Endothelial cell of umbilical vein (primary cell): ENCODE measurements at regions not wholly inside any gene's neighbourhood (a gene's known extent, or its start where the extent isn't known, plus 50 kb on each side); places are given as distances from the start of the nearest gene placed in this dataset.

ENCODE experiments used
- BruUV-seq: library from RNA; stranded (reverse); fragments of 400-500 nt; replicated peaks from 2 replicates; lab custom pipeline; 2021; lab: Mats Ljungman, UMichigan
- CTCF ChIA-PET: fragments of 300-600, 350-600 bp; sonication (Branson Sonifier 250); formaldehyde crosslinking; loops from one replicate; lab custom pipeline; 2021; ENCODE audit warnings: antibody characterized with exemption, inconsistent platforms; lab: Charles Lee
- POLR2A ChIA-PET: fragments of 300-600, 350-600 bp; sonication (Branson Sonifier 250); formaldehyde crosslinking; loops from one replicate; lab custom pipeline; 2021; ENCODE audit warnings: antibody characterized with exemption, inconsistent platforms; lab: Charles Lee
- DNase-seq: peaks from one replicate; pipeline ENCODE4 v3.0.0-alpha.2; 2011; ENCODE audit warnings: low read depth, low spot score
- FAIRE-seq: peaks from 2 replicates; lab custom pipeline; 2011; peaks lifted over from hg19 to GRCh38; lab: Jason Lieb, UNC
- H2AFZ ChIP-seq: 2 replicates; pipeline ENCODE4 v1.6.0; 2012; ENCODE audit warnings: low read depth, low read length, control low read depth, inconsistent platforms
- H3K27ac ChIP-seq: 2 replicates; pipeline ENCODE4 v1.5.1; 2011; ENCODE audit warnings: low read depth, mild to moderate bottlenecking, control low read depth, low read length, moderate library complexity; ENCODE audit not compliant: insufficient read depth
- H3K27me3 ChIP-seq, 2 experiments: 2 replicates each; pipeline versions ENCODE4 v1.6.0 to v1.6.1; 2011; ENCODE audit warnings: low read length in 2 of 2, mixed read lengths in 1 of 2; ENCODE audit not compliant: control insufficient read depth in 2 of 2, insufficient read depth in 2 of 2
- H3K36me3 ChIP-seq, 2 experiments: 2 replicates in 1 of 2; 3 replicates in 1 of 2; pipeline ENCODE4 v1.5.1; 2011; ENCODE audit warnings: low read length in 2 of 2, mild to moderate bottlenecking in 1 of 2, moderate library complexity in 1 of 2; ENCODE audit not compliant: control insufficient read depth in 2 of 2, insufficient read depth in 2 of 2; ENCODE audit errors: extremely low read depth in 1 of 2
- H3K4me1 ChIP-seq: 3 replicates; pipeline ENCODE4 v1.5.1; 2011; ENCODE audit warnings: mild to moderate bottlenecking, low read length; ENCODE audit not compliant: control insufficient read depth, insufficient read depth; ENCODE audit errors: extremely low read depth
- H3K4me2 ChIP-seq: 2 replicates; pipeline ENCODE4 v1.6.1; 2011; ENCODE audit warnings: low read length, control low read depth, mixed read lengths; ENCODE audit not compliant: insufficient read depth
- H3K4me3 ChIP-seq, 3 experiments: fragments of 200-600 bp in 1 of 3; sonication (generic), shearing (Covaris generic) in 1 of 3; replicated peaks in 1 of 3; 2 replicates each; pipeline ENCODE4 v1.5.1; 2011 to 2016; ENCODE audit warnings: control low read depth in 3 of 3, low read length in 3 of 3, mild to moderate bottlenecking in 2 of 3, inconsistent platforms in 1 of 3, low read depth in 1 of 3, moderate library complexity in 1 of 3; ENCODE audit not compliant: insufficient read depth in 1 of 3
- H3K79me2 ChIP-seq: 2 replicates; pipeline ENCODE4 v1.6.0; 2012; ENCODE audit warnings: low read length, inconsistent platforms; ENCODE audit not compliant: control insufficient read depth, insufficient read depth
- H3K9ac ChIP-seq: replicated peaks from 2 replicates; pipeline ENCODE3; 2011; ENCODE audit warnings: low read length, control low read depth; ENCODE audit not compliant: insufficient read depth; ENCODE audit errors: extremely low read depth
- H3K9me1 ChIP-seq: replicated peaks from 3 replicates; pipeline ENCODE4 v1.6.0; 2011; ENCODE audit warnings: mild to moderate bottlenecking, low read length; ENCODE audit not compliant: control insufficient read depth, insufficient read depth; ENCODE audit errors: extremely low read depth
- H3K9me3 ChIP-seq: replicated peaks from 2 replicates; pipeline ENCODE4 v1.5.1; 2012; ENCODE audit warnings: low read length, inconsistent platforms; ENCODE audit not compliant: control insufficient read depth, insufficient read depth
- H4K20me1 ChIP-seq: replicated peaks from 2 replicates; pipeline ENCODE3; 2011; ENCODE audit warnings: mild to moderate bottlenecking, low read length; ENCODE audit not compliant: control insufficient read depth, insufficient read depth; ENCODE audit errors: extremely low read depth
- FOS ChIP-seq: IDR thresholded peaks from 2 replicates; pipeline ENCODE4 v1.6.1; 2011; ENCODE audit warnings: mild to moderate bottlenecking, low read length, moderate library complexity, borderline replicate concordance; ENCODE audit not compliant: insufficient read depth
- GATA2 ChIP-seq: IDR thresholded peaks from 2 replicates; pipeline ENCODE4 v1.7.0; 2011; ENCODE audit warnings: low read depth, mild to moderate bottlenecking, moderate library complexity, mixed read lengths, low read length; ENCODE audit not compliant: insufficient read length, insufficient read depth
- JUN ChIP-seq: IDR thresholded peaks from 2 replicates; pipeline ENCODE4 v1.6.1; 2011; ENCODE audit warnings: borderline replicate concordance, low read depth; ENCODE audit not compliant: insufficient read length, insufficient read depth
- MYC ChIP-seq: IDR thresholded peaks from one replicate; pipeline ENCODE4 v1.6.1; 2011; ENCODE audit warnings: mild to moderate bottlenecking, low read depth, low read length
- dilution Hi-C: fragments of 300-500 bp; cut with MboI; formaldehyde crosslinking; loops from one replicate; pipeline ENCODE4 v1.15.0; 2019; ENCODE audit warnings: low sequenced_read_pairs; ENCODE audit not compliant: extremely low pct_ligation_motif_present
- intact Hi-C: fragments of 100-400 bp; cut with micrococcal nuclease; formaldehyde crosslinking; loops from one replicate; pipeline ENCODE4 v1.10.0; 2022
- TF ChIP-seq, protein P1 (sequence below): IDR thresholded peaks from 2 replicates; pipeline ENCODE4 v1.6.1; 2011; ENCODE audit not compliant: insufficient read depth, insufficient read length
- TF ChIP-seq, protein P2 (sequence below), 2 donors: IDR thresholded peaks; 1 replicate in 1 of 2; 2 replicates in 1 of 2; pipeline ENCODE4 v1.5.1; 2011; ENCODE audit warnings: low read length in 2 of 2, mild to moderate bottlenecking in 2 of 2, moderate library complexity in 2 of 2, control low read depth in 1 of 2, inconsistent platforms in 1 of 2, low read depth in 1 of 2; ENCODE audit not compliant: insufficient read depth in 1 of 2; ENCODE audit errors: extremely low read depth in 1 of 2

DNA sequence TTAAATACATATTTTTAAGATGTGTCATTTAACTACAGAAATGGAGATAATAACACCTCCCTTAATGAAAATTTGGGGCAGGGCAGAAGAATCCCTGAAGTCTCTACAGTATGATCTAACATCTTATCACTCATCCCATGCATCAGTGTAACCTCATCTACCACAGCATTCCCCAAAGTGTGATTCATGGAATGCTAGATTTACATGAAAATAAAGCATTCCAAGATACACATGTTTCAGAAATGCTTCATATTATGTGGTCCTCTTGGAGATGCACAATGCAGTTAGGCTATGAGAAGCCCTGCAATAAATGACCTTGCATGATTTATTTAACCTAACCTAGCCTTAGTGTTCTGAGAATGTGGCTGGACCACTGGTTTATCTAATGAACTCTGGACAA lies 166.9 kb upstream of the SYT6 start:
- no peak overlapping the region for H3K4me3 ChIP-seq
- TF ChIP-seq, protein P1, sequence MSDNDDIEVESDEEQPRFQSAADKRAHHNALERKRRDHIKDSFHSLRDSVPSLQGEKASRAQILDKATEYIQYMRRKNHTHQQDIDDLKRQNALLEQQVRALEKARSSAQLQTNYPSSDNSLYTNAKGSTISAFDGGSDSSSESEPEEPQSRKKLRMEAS, result no peak
- TF ChIP-seq, protein P2, sequence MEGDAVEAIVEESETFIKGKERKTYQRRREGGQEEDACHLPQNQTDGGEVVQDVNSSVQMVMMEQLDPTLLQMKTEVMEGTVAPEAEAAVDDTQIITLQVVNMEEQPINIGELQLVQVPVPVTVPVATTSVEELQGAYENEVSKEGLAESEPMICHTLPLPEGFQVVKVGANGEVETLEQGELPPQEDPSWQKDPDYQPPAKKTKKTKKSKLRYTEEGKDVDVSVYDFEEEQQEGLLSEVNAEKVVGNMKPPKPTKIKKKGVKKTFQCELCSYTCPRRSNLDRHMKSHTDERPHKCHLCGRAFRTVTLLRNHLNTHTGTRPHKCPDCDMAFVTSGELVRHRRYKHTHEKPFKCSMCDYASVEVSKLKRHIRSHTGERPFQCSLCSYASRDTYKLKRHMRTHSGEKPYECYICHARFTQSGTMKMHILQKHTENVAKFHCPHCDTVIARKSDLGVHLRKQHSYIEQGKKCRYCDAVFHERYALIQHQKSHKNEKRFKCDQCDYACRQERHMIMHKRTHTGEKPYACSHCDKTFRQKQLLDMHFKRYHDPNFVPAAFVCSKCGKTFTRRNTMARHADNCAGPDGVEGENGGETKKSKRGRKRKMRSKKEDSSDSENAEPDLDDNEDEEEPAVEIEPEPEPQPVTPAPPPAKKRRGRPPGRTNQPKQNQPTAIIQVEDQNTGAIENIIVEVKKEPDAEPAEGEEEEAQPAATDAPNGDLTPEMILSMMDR (IDR thresholded peaks at IDR 0.05; ENCODE audit: extremely low read depth in 1 of 2, insufficient read depth in 1 of 2, low read depth in 1 of 2, low read length in 2 of 2), result no peak
- no peak for TF ChIP-seq JUN
- TF ChIP-seq GATA2, result no peak
- TF ChIP-seq FOS, result no peak
- TF ChIP-seq MYC, result no peak
- POLR2A ChIA-PET, result no interaction called here
- CTCF ChIA-PET, result interaction anchor here (1.2 kb wide), 1 partner anchor 342 kb away, joined by 4 read pairs; the partner anchor contains the start of gene OLFML3
- FAIRE-seq (no peak), DNase-seq (no peak)
- H4K20me1 ChIP-seq, result no peaks in the 10 kb centered on the region
- intact Hi-C loops, result no loop called here
- no peak overlapping the region for H3K4me2 ChIP-seq
- H3K9me3 ChIP-seq, result no peaks in the 10 kb centered on the region
- no peaks in the 10 kb centered on the region for H3K4me1 ChIP-seq
- dilution Hi-C loops, result no loop called here
- no peaks in the 10 kb centered on the region for H3K79me2 ChIP-seq
- no peaks in the 10 kb centered on the region for H3K9me1 ChIP-seq
- no peaks in the 10 kb centered on the region for H3K36me3 ChIP-seq
- no peak overlapping the region for H3K27ac ChIP-seq
- H2AFZ ChIP-seq, result no peak overlapping the region
- BruUV-seq, result no TSS peak
- no peaks in the 10 kb centered on the region for H3K27me3 ChIP-seq
- no peak overlapping the region for H3K9ac ChIP-seq
